Endothelial cell of umbilical vein (primary cell): ENCODE measurements at regions not wholly inside any gene's neighbourhood (a gene's known extent, or its start where the extent isn't known, plus 50 kb on each side); places are given as distances from the start of the nearest gene placed in this dataset.

ENCODE experiments used
- EZH2 ChIP-seq: IDR thresholded peaks from 2 replicates; pipeline ENCODE4 v1.6.1; 2012; ENCODE audit warnings: borderline replicate concordance, low read depth, mild to moderate bottlenecking, moderate library complexity, low read length, inconsistent platforms; ENCODE audit not compliant: severe bottlenecking
- POLR2A ChIP-seq: IDR thresholded peaks from 2 replicates; pipeline ENCODE4 v1.6.1; 2012; ENCODE audit warnings: low read depth, mild to moderate bottlenecking, control low read depth, low read length
- POLR2AphosphoS5 ChIP-seq: IDR thresholded peaks from 2 replicates; pipeline ENCODE4 v1.6.1; 2012; ENCODE audit warnings: low read depth, mild to moderate bottlenecking, control low read depth, low read length, moderate library complexity; ENCODE audit not compliant: insufficient read depth
- TF ChIP-seq, protein P1 (sequence below), 2 donors: IDR thresholded peaks; 1 replicate in 1 of 2; 2 replicates in 1 of 2; pipeline ENCODE4 v1.5.1; 2011; ENCODE audit warnings: low read length in 2 of 2, mild to moderate bottlenecking in 2 of 2, moderate library complexity in 2 of 2, control low read depth in 1 of 2, inconsistent platforms in 1 of 2, low read depth in 1 of 2; ENCODE audit not compliant: insufficient read depth in 1 of 2; ENCODE audit errors: extremely low read depth in 1 of 2
- TF ChIP-seq, protein P2 (sequence below): IDR thresholded peaks from 2 replicates; pipeline ENCODE4 v1.6.1; 2011; ENCODE audit not compliant: insufficient read depth, insufficient read length

DNA sequence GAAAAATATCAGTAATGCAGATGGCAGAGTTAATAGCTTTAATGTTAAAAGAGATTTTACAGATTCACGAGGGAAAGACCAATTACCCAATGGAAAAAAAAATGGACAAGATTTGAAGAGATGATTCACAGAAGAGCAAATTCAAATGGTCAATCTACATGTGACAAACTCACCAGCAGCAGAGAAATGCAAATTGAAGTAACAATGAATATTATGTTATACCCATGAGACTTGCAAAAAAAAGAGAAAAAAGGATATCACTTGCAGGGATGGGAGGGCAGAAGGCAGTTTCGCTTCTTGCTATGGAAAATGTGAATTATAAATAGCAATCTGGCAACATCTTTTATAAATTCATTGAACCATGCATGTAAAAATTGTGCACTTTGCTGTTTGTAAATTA, 55.9 kb downstream of the PROKR2 start:
- TF ChIP-seq, protein P1, sequence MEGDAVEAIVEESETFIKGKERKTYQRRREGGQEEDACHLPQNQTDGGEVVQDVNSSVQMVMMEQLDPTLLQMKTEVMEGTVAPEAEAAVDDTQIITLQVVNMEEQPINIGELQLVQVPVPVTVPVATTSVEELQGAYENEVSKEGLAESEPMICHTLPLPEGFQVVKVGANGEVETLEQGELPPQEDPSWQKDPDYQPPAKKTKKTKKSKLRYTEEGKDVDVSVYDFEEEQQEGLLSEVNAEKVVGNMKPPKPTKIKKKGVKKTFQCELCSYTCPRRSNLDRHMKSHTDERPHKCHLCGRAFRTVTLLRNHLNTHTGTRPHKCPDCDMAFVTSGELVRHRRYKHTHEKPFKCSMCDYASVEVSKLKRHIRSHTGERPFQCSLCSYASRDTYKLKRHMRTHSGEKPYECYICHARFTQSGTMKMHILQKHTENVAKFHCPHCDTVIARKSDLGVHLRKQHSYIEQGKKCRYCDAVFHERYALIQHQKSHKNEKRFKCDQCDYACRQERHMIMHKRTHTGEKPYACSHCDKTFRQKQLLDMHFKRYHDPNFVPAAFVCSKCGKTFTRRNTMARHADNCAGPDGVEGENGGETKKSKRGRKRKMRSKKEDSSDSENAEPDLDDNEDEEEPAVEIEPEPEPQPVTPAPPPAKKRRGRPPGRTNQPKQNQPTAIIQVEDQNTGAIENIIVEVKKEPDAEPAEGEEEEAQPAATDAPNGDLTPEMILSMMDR (IDR thresholded peaks at IDR 0.05; ENCODE audit: extremely low read depth in 1 of 2, insufficient read depth in 1 of 2, low read depth in 1 of 2, low read length in 2 of 2), result no peak
- TF ChIP-seq POLR2A (no peak), EZH2 (no peak), POLR2AphosphoS5 (no peak)
- TF ChIP-seq, protein P2, sequence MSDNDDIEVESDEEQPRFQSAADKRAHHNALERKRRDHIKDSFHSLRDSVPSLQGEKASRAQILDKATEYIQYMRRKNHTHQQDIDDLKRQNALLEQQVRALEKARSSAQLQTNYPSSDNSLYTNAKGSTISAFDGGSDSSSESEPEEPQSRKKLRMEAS, result no peak
